H1 (cell line): ENCODE measurements at regions not wholly inside any gene's neighbourhood (a gene's known extent, or its start where the extent isn't known, plus 50 kb on each side); places are given as distances from the start of the nearest gene placed in this dataset.

ENCODE experiments used
- CTCF ChIA-PET: fragments of 300-600 bp; sonication (Branson Sonifier 250); formaldehyde crosslinking; loops from one replicate; lab custom pipeline; 2021; ENCODE audit not compliant: partially characterized antibody; lab: Charles Lee
- POLR2A ChIA-PET: fragments of 300-600 bp; sonication (Branson Sonifier 250); formaldehyde crosslinking; loops from one replicate; lab custom pipeline; 2021; ENCODE audit warnings: inconsistent platforms; ENCODE audit not compliant: partially characterized antibody; lab: Charles Lee
- DNase-seq, 2 experiments: peaks; one replicate each; pipeline versions ENCODE4 v3.0.0 to v3.0.0-alpha.2; 2010 to 2022; ENCODE audit warnings: low spot score in 2 of 2, low read depth in 1 of 2, mixed read lengths in 1 of 2
- FAIRE-seq: peaks from 2 replicates; lab custom pipeline; 2011; peaks lifted over from hg19 to GRCh38; lab: Jason Lieb, UNC
- H2AFZ ChIP-seq: 2 replicates; pipeline ENCODE4 v1.8.1; 2012; ENCODE audit warnings: low read length, inconsistent platforms
- H2AK5ac ChIP-seq: 2 replicates; pipeline ENCODE4 v1.6.1; 2013; ENCODE audit warnings: low read depth, low read length
- H2BK120ac ChIP-seq: replicated peaks from 2 replicates; pipeline ENCODE3; 2013; ENCODE audit warnings: low read depth, low read length, inconsistent platforms
- H2BK12ac ChIP-seq: 2 replicates; pipeline ENCODE4 v1.6.1; 2013; ENCODE audit warnings: low read depth, low read length
- H2BK15ac ChIP-seq: 2 replicates; pipeline ENCODE4 v1.6.1; 2013; ENCODE audit warnings: low read length
- H2BK20ac ChIP-seq: 2 replicates; pipeline ENCODE4 v1.6.1; 2013; ENCODE audit warnings: low read length
- H2BK5ac ChIP-seq: 2 replicates; pipeline ENCODE4 v1.6.1; 2013; ENCODE audit warnings: low read depth, low read length
- H3K14ac ChIP-seq: 2 replicates; pipeline ENCODE4 v1.6.1; 2013; ENCODE audit warnings: inconsistent platforms; ENCODE audit not compliant: insufficient read length
- H3K18ac ChIP-seq: 2 replicates; pipeline ENCODE4 v1.6.1; 2013; ENCODE audit warnings: low read length; ENCODE audit errors: extremely low read depth
- H3K23ac ChIP-seq: 2 replicates; pipeline ENCODE4 v1.6.1; 2013; ENCODE audit warnings: inconsistent platforms; ENCODE audit not compliant: insufficient read length
- H3K23me2 ChIP-seq: 2 replicates; pipeline ENCODE4 v1.6.1; 2013; ENCODE audit warnings: low read depth, low read length
- H3K27ac ChIP-seq: 2 replicates; pipeline ENCODE4 v1.6.1; 2011; ENCODE audit warnings: low read depth, low read length, inconsistent platforms
- H3K27me3 ChIP-seq, 4 experiments: replicated peaks in 1 of 4; 1 replicate in 1 of 4; 2 replicates in 3 of 4; pipeline versions ENCODE4 v1.6.1 to v1.8.1; 2011 to 2013; ENCODE audit warnings: low read length in 3 of 4, mild to moderate bottlenecking in 3 of 4, inconsistent platforms in 2 of 4, mixed read lengths in 2 of 4, moderate library complexity in 1 of 4; ENCODE audit not compliant: control insufficient read depth in 3 of 4, insufficient read depth in 3 of 4; ENCODE audit errors: extremely low read depth in 1 of 4
- H3K36me3 ChIP-seq, 4 experiments: 2 replicates each; pipeline versions ENCODE4 v1.6.1 to v1.8.1; 2011 to 2013; ENCODE audit warnings: mild to moderate bottlenecking in 4 of 4, low read length in 3 of 4, moderate library complexity in 2 of 4, control low read depth in 1 of 4, inconsistent platforms in 1 of 4; ENCODE audit not compliant: insufficient read depth in 4 of 4, control insufficient read depth in 2 of 4
- H3K4ac ChIP-seq: replicated peaks from 2 replicates; pipeline ENCODE3; 2013; ENCODE audit warnings: low read length, low read depth, mixed read lengths, inconsistent platforms; ENCODE audit not compliant: insufficient read length
- H3K4me1 ChIP-seq, 4 experiments: replicated peaks in 1 of 4; 1 replicate in 1 of 4; 2 replicates in 3 of 4; pipeline versions ENCODE4 v1.6.1 to v1.8.1; 2011 to 2013; ENCODE audit warnings: low read length in 3 of 4, inconsistent platforms in 2 of 4, mixed read lengths in 1 of 4; ENCODE audit not compliant: insufficient read depth in 4 of 4, control insufficient read depth in 3 of 4
- H3K4me2 ChIP-seq, 2 experiments: 2 replicates each; pipeline versions ENCODE4 v1.6.1 to v1.8.1; 2011 to 2013; ENCODE audit warnings: low read depth in 2 of 2, low read length in 2 of 2, control low read depth in 1 of 2, inconsistent platforms in 1 of 2, mild to moderate bottlenecking in 1 of 2; ENCODE audit not compliant: insufficient read depth in 1 of 2
- H3K4me3 ChIP-seq, 4 experiments: fragments of 200-600, 300-600 bp in 1 of 4; sonication (generic), shearing (Covaris generic), sonication (Bioruptor Twin) in 1 of 4; 2 replicates each; pipeline versions ENCODE4 v1.5.1 to v1.8.1; 2011 to 2016; ENCODE audit warnings: low read length in 4 of 4, low read depth in 3 of 4, control low read depth in 2 of 4, inconsistent platforms in 2 of 4, mild to moderate bottlenecking in 2 of 4, mixed read lengths in 1 of 4, moderate library complexity in 1 of 4; ENCODE audit not compliant: insufficient read depth in 2 of 4; ENCODE audit errors: extremely low read depth in 1 of 4
- H3K56ac ChIP-seq: replicated peaks from 2 replicates; pipeline ENCODE3; 2013; ENCODE audit warnings: low read depth, mild to moderate bottlenecking, mixed read lengths, low read length, inconsistent platforms; ENCODE audit not compliant: insufficient read length
- H3K79me1 ChIP-seq: 2 replicates; pipeline ENCODE4 v1.6.1; 2013; ENCODE audit warnings: low read depth, low read length, control low read depth
- H3K79me2 ChIP-seq, 2 experiments: 2 replicates each; pipeline versions ENCODE4 v1.6.1 to v1.8.1; 2012 to 2013; ENCODE audit warnings: low read length in 2 of 2, mild to moderate bottlenecking in 2 of 2, inconsistent platforms in 1 of 2; ENCODE audit not compliant: insufficient read depth in 2 of 2, control insufficient read depth in 1 of 2
- H3K9ac ChIP-seq, 4 experiments: replicated peaks in 1 of 4; 1 replicate in 1 of 4; 2 replicates in 3 of 4; pipeline versions ENCODE4 v1.6.1 to v1.8.1; 2011 to 2013; ENCODE audit warnings: low read depth in 3 of 4, low read length in 3 of 4, control low read depth in 2 of 4, mild to moderate bottlenecking in 2 of 4, moderate library complexity in 2 of 4, inconsistent platforms in 1 of 4; ENCODE audit errors: extremely low read depth in 1 of 4
- H3K9me3 ChIP-seq, 2 experiments: 2 replicates each; pipeline versions ENCODE4 v1.6.1 to v1.8.1; 2012 to 2013; ENCODE audit warnings: mild to moderate bottlenecking in 2 of 2, moderate library complexity in 2 of 2, control low read depth in 1 of 2, inconsistent platforms in 1 of 2, low read depth in 1 of 2, low read length in 1 of 2, mixed read lengths in 1 of 2; ENCODE audit not compliant: insufficient read depth in 2 of 2
- H4K20me1 ChIP-seq, 2 experiments: replicated peaks in 1 of 2; 2 replicates each; pipeline versions ENCODE3 to v1.8.1; 2011 to 2013; ENCODE audit warnings: inconsistent platforms in 2 of 2, low read length in 2 of 2, mild to moderate bottlenecking in 1 of 2; ENCODE audit not compliant: insufficient read depth in 2 of 2, control insufficient read depth in 1 of 2
- H4K5ac ChIP-seq: 2 replicates; pipeline ENCODE4 v1.6.1; 2013; ENCODE audit warnings: low read length, low read depth, mixed read lengths, inconsistent platforms; ENCODE audit not compliant: insufficient read length
- H4K8ac ChIP-seq: 2 replicates; pipeline ENCODE4 v1.8.0; 2013; ENCODE audit warnings: mild to moderate bottlenecking, moderate library complexity, low read length, inconsistent platforms; ENCODE audit not compliant: insufficient read depth; ENCODE audit errors: extremely low read depth
- H4K91ac ChIP-seq: replicated peaks from 2 replicates; pipeline ENCODE3; 2013; ENCODE audit warnings: low read length, mixed read lengths, inconsistent platforms; ENCODE audit not compliant: insufficient read length
- BACH1 ChIP-seq: IDR thresholded peaks from 2 replicates; pipeline ENCODE4 v1.6.1; 2012; ENCODE audit warnings: low read length, improper control_type of control experiment
- CTBP2 ChIP-seq: IDR thresholded peaks from 2 replicates; pipeline ENCODE4 v1.7.0; 2011; ENCODE audit warnings: borderline replicate concordance, mild to moderate bottlenecking, moderate library complexity, mixed read lengths, low read length; ENCODE audit not compliant: insufficient read depth, insufficient read length
- EP300 ChIP-seq, 2 experiments: IDR thresholded peaks; 1 replicate in 1 of 2; 2 replicates in 1 of 2; pipeline ENCODE4 v1.6.1; 2011 to 2012; ENCODE audit warnings: low read depth in 2 of 2, low read length in 2 of 2, mild to moderate bottlenecking in 2 of 2, borderline replicate concordance in 1 of 2, inconsistent platforms in 1 of 2, moderate library complexity in 1 of 2
- HDAC2 ChIP-seq, 2 experiments: fragments of 300-600 bp in 1 of 2; sonication (generic) in 1 of 2; IDR thresholded peaks; 2 replicates each; pipeline ENCODE4 v1.6.1; 2011 to 2012; ENCODE audit warnings: low read depth in 2 of 2, low read length in 2 of 2, mild to moderate bottlenecking in 2 of 2, moderate library complexity in 2 of 2, borderline replicate concordance in 1 of 2, inconsistent platforms in 1 of 2
- KDM5A ChIP-seq: fragments of 200-600 bp; IDR thresholded peaks from 2 replicates; pipeline ENCODE4 v1.7.1; 2012; ENCODE audit warnings: mild to moderate bottlenecking, low read length, inconsistent platforms, mixed read lengths
- MAX ChIP-seq: IDR thresholded peaks from 2 replicates; pipeline ENCODE4 v1.6.1; 2012; ENCODE audit warnings: inconsistent platforms
- NANOG ChIP-seq: IDR thresholded peaks from 2 replicates; pipeline ENCODE4 v1.6.1; 2011; ENCODE audit warnings: low read length, low read depth, mild to moderate bottlenecking, inconsistent platforms; ENCODE audit not compliant: insufficient read depth, poor library complexity, severe bottlenecking
- NRF1 ChIP-seq: IDR thresholded peaks from 2 replicates; pipeline ENCODE4 v1.6.1; 2011; ENCODE audit warnings: mild to moderate bottlenecking, low read depth, low read length, improper control_type of control experiment
- SIN3A ChIP-seq, 2 experiments: IDR thresholded peaks in 1 of 2; conservative IDR thresholded peaks in 1 of 2; 2 replicates each; pipeline ENCODE4 v1.6.1; 2011 to 2012; ENCODE audit warnings: low read length in 2 of 2, improper control_type of control experiment in 1 of 2, low read depth in 1 of 2, mild to moderate bottlenecking in 1 of 2
- SP1 ChIP-seq: IDR thresholded peaks from 2 replicates; pipeline ENCODE4 v1.6.1; 2011; ENCODE audit warnings: low read depth, low read length
- SRF ChIP-seq: IDR thresholded peaks from 2 replicates; pipeline ENCODE4 v1.6.1; 2011; ENCODE audit warnings: mild to moderate bottlenecking, low read depth, low read length, moderate library complexity
- TAF7 ChIP-seq: optimal IDR thresholded peaks from 2 replicates; pipeline ENCODE3; 2011; ENCODE audit warnings: low read depth, mild to moderate bottlenecking, inconsistent platforms, low read length, moderate library complexity, borderline replicate concordance
- WGBS, 2 experiments: shearing (Covaris generic) in 1 of 2; methylation state at CpG; one replicate each; pipeline versions ENCODE4 v1.1.6 to v1.1.7; 2013 to 2015; ENCODE audit warnings: low lambda C conversion rate in 2 of 2, mixed read lengths in 2 of 2, inconsistent platforms in 1 of 2, low coverage in 1 of 2, missing lambda C conversion rate in 1 of 2; ENCODE audit not compliant: insufficient replicate concordance in 2 of 2, insufficient coverage in 1 of 2, insufficient read length in 1 of 2; ENCODE audit errors: extremely low coverage in 1 of 2, missing lambda C conversion rate in 1 of 2; 5-methylcytosine and 5-hydroxymethylcytosine counted together
- TF ChIP-seq, protein P1 (sequence below): IDR thresholded peaks from 2 replicates; pipeline ENCODE4 v1.6.1; 2011; ENCODE audit warnings: low read length, improper control_type of control experiment

GRCh38 chr16:60684002-60684401 lies 1352.2 kb downstream of the CDH8 start:
- H3K56ac ChIP-seq, result no peak overlapping the region
- H2BK20ac ChIP-seq, result no peak overlapping the region
- H2BK120ac ChIP-seq, result no peak overlapping the region
- no peaks in the 10 kb centered on the region for H3K79me2 ChIP-seq
- no peak overlapping the region for H3K4me2 ChIP-seq
- no peak for DNase-seq
- POLR2A ChIA-PET, result no interaction called here
- H3K4me1 ChIP-seq, result peaks cover 0 to 5% (median 0%) of the 10 kb centered on the region in 4 experiments; a peak in 1 of 7 replicates
- H4K8ac ChIP-seq, result no peak overlapping the region
- no peak overlapping the region for H3K27ac ChIP-seq
- TF ChIP-seq CTBP2 (no peak), HDAC2 (IDR thresholded peaks at IDR 0.05; ENCODE audit: borderline replicate concordance in 1 of 2, low read depth in 2 of 2, low read length in 2 of 2) (no peak), MAX (no peak), SRF (no peak), NANOG (no peak), SIN3A (conservative IDR thresholded peaks at IDR 0.05 in 1 of 2, IDR thresholded peaks at IDR 0.05 in 1 of 2; ENCODE audit: low read depth in 1 of 2, low read length in 2 of 2) (no peak), KDM5A (no peak), EP300 (IDR thresholded peaks at IDR 0.05; ENCODE audit: borderline replicate concordance in 1 of 2, low read depth in 2 of 2, low read length in 2 of 2) (no peak), SP1 (no peak), TAF7 (no peak), NRF1 (no peak), BACH1 (no peak)
- TF ChIP-seq, protein P1, sequence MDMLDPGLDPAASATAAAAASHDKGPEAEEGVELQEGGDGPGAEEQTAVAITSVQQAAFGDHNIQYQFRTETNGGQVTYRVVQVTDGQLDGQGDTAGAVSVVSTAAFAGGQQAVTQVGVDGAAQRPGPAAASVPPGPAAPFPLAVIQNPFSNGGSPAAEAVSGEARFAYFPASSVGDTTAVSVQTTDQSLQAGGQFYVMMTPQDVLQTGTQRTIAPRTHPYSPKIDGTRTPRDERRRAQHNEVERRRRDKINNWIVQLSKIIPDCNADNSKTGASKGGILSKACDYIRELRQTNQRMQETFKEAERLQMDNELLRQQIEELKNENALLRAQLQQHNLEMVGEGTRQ, result no peak
- TF ChIP-seq, all 59 proteins: peak for 0
- Histone ChIP-seq H3K4me3 (no peak overlapping the region), H3K23ac (no peak overlapping the region), H3K27me3 (no peaks in the 10 kb centered on the region; a peak in 1 of 7 replicates), H4K20me1 (no peaks in the 10 kb centered on the region), H2BK5ac (no peak overlapping the region), H2AK5ac (no peak overlapping the region), H2BK15ac (no peak overlapping the region), H3K23me2 (no peaks in the 10 kb centered on the region), H3K18ac (no peak overlapping the region), H4K5ac (no peak overlapping the region), H3K79me1 (no peaks in the 10 kb centered on the region), H3K14ac (no peak overlapping the region), H3K9me3 (no peaks in the 10 kb centered on the region), H3K9ac (no peak overlapping the region), H2AFZ (no peak overlapping the region), H4K91ac (no peak overlapping the region), H3K4ac (no peak overlapping the region), H3K36me3 (no peaks in the 10 kb centered on the region), H2BK12ac (no peak overlapping the region)
- FAIRE-seq, result no peak
- WGBS, 2 experiments, result 67% methylated on average over 4 of the region's 4 CpGs; no CpG with 5 or more reads in 1 of the 2 experiments
- CTCF ChIA-PET, result no interaction called here
